ENCODE measurements at regions not wholly inside any gene's neighbourhood (a gene's known extent, or its start where the extent isn't known, plus 50 kb on each side); places are given as distances from the start of the nearest gene placed in this dataset.

- no peaks in the 10 kb centered on the region for H3K79me1 ChIP-seq (ENCODE audit: low read depth, low read length)
- FAIRE-seq: no peak
- no peak overlapping the region for H3K14ac ChIP-seq (ENCODE audit: insufficient read length)
- H2BK120ac ChIP-seq (replicated peaks; ENCODE audit: low read depth, low read length): no peak overlapping the region
- H3K9ac ChIP-seq (replicated peaks in 1 of 4; ENCODE audit: extremely low read depth in 1 of 4, low read depth in 3 of 4, low read length in 3 of 4): no peak overlapping the region
- no peak overlapping the region for H3K18ac ChIP-seq (ENCODE audit: extremely low read depth, low read length)
- no peak overlapping the region for H4K8ac ChIP-seq (ENCODE audit: extremely low read depth, insufficient read depth, low read length)
- peaks cover 0 to 8% (median 5%) of the 10 kb centered on the region in 4 experiments; a peak in 6 of 7 replicates for H3K4me1 ChIP-seq (replicated peaks in 1 of 4; ENCODE audit: control insufficient read depth in 3 of 4, insufficient read depth in 4 of 4, low read length in 3 of 4)
- no peak overlapping the region for H3K23ac ChIP-seq (ENCODE audit: insufficient read length)
- H3K4me2 ChIP-seq (ENCODE audit: insufficient read depth in 1 of 2, low read depth in 2 of 2, low read length in 2 of 2): no peak overlapping the region
- H2BK5ac ChIP-seq (ENCODE audit: low read depth, low read length): no peak overlapping the region
- no peak overlapping the region for H2BK20ac ChIP-seq (ENCODE audit: low read length)
- H3K4ac ChIP-seq (replicated peaks; ENCODE audit: insufficient read length, low read depth, low read length): no peak overlapping the region
- no peak overlapping the region for H2AK5ac ChIP-seq (ENCODE audit: low read depth, low read length)
- TF ChIP-seq NRF1 (IDR thresholded peaks at IDR 0.05; ENCODE audit: low read depth, low read length) (no peak), POLR2AphosphoS5 (IDR thresholded peaks at IDR 0.05; ENCODE audit: low read depth, low read length) (no peak), CTCF (IDR thresholded peaks at IDR 0.05; ENCODE audit: control extremely low read depth in 1 of 3, insufficient read depth in 1 of 3, low read depth in 1 of 3, low read length in 3 of 3) (no peak), BACH1 (IDR thresholded peaks at IDR 0.05; ENCODE audit: low read length) (no peak), RNF2 (IDR thresholded peaks at IDR 0.05; ENCODE audit: borderline replicate concordance, low read depth, low read length, missing control alignments, poor library complexity, severe bottlenecking) (no peak), ATF3 (IDR thresholded peaks at IDR 0.05; ENCODE audit: insufficient read depth, low read depth, low read length) (no peak), SAP30 (IDR thresholded peaks at IDR 0.05; ENCODE audit: insufficient read depth, insufficient replicate concordance, low read length) (no peak), CTBP2 (IDR thresholded peaks at IDR 0.05; ENCODE audit: borderline replicate concordance, insufficient read depth, insufficient read length, low read length) (no peak), TCF12 (IDR thresholded peaks at IDR 0.05; ENCODE audit: low read depth, low read length) (no peak), SIN3A (conservative IDR thresholded peaks at IDR 0.05 in 1 of 2, IDR thresholded peaks at IDR 0.05 in 1 of 2; ENCODE audit: low read depth in 1 of 2, low read length in 2 of 2) (no peak)
- H3K56ac ChIP-seq (replicated peaks; ENCODE audit: insufficient read length, low read depth, low read length): no peak overlapping the region
- H4K5ac ChIP-seq (ENCODE audit: insufficient read length, low read depth, low read length): no peak overlapping the region
- DNase-seq (ENCODE audit: low read depth in 1 of 2, low spot score in 2 of 2): no peak
- H4K20me1 ChIP-seq (replicated peaks in 1 of 2; ENCODE audit: control insufficient read depth in 1 of 2, insufficient read depth in 2 of 2, low read length in 2 of 2): no peaks in the 10 kb centered on the region
- 89% methylated on average over 4 of the region's 4 CpGs; no CpG with 5 or more reads in 1 of the 2 experiments for WGBS, 2 experiments (ENCODE audit: extremely low coverage in 1 of 2, insufficient coverage in 1 of 2, insufficient read length in 1 of 2, insufficient replicate concordance in 2 of 2, low coverage in 1 of 2, low lambda C conversion rate in 2 of 2, missing lambda C conversion rate in 1 of 2)
- no peaks in the 10 kb centered on the region for H3K36me3 ChIP-seq (ENCODE audit: control insufficient read depth in 2 of 4, insufficient read depth in 4 of 4, low read length in 3 of 4)
- H3K9me3 ChIP-seq (ENCODE audit: insufficient read depth in 2 of 2, low read depth in 1 of 2, low read length in 1 of 2): no peaks in the 10 kb centered on the region
- H2AFZ ChIP-seq (ENCODE audit: low read length): no peak overlapping the region
- no peak overlapping the region for H2BK12ac ChIP-seq (ENCODE audit: low read depth, low read length)
- H2BK15ac ChIP-seq (ENCODE audit: low read length): no peak overlapping the region
- ChIA-PET POLR2A (ENCODE audit: partially characterized antibody) (no interaction called here), CTCF (ENCODE audit: partially characterized antibody) (interaction anchor here (0.9 to 4.9 kb wide), 2 partner anchors 12 to 31 kb away, joined by 3 to 21 read pairs; no protein-coding TSS in a partner anchor)
- no peaks in the 10 kb centered on the region for H3K23me2 ChIP-seq (ENCODE audit: low read depth, low read length)
- H4K91ac ChIP-seq (replicated peaks; ENCODE audit: insufficient read length, low read length): no peak overlapping the region
- peaks cover 0 to 2% (median 0%) of the 10 kb centered on the region in 4 experiments; a peak in 1 of 7 replicates for H3K27me3 ChIP-seq (replicated peaks in 1 of 4; ENCODE audit: control insufficient read depth in 3 of 4, extremely low read depth in 1 of 4, insufficient read depth in 3 of 4, low read length in 3 of 4)
- no peaks in the 10 kb centered on the region for H3K79me2 ChIP-seq (ENCODE audit: control insufficient read depth in 1 of 2, insufficient read depth in 2 of 2, low read length in 2 of 2)
- H3K27ac ChIP-seq (ENCODE audit: low read depth, low read length): no peak overlapping the region
- no peak overlapping the region for H3K4me3 ChIP-seq (ENCODE audit: extremely low read depth in 1 of 4, insufficient read depth in 2 of 4, low read depth in 3 of 4, low read length in 4 of 4)
Observed at GRCh38 chr1:243933495-243933894, 83.5 kb upstream of the AKT3 start.

Data from H1 (cell line).